ENCODE measurements at regions not wholly inside any gene's neighbourhood (a gene's known extent, or its start where the extent isn't known, plus 50 kb on each side); places are given as distances from the start of the nearest gene placed in this dataset.

GRCh38 chr2:355773-356172 lies 67.9 kb upstream of the ALKAL2 start:
- 47% methylated on average over 12 of the region's 12 CpGs for WGBS (ENCODE audit: insufficient coverage, insufficient replicate concordance, low lambda C conversion rate, missing lambda C conversion rate)
- no peaks in the 10 kb centered on the region for H4K20me1 ChIP-seq (ENCODE audit: control insufficient read depth, insufficient read depth)
- ChIA-PET RAD21 (ENCODE audit: unreplicated experiment) (no interaction called here), SMC1A (ENCODE audit: uncharacterized antibody, unreplicated experiment) (no interaction called here), POLR2A (no interaction called here), CTCF (no interaction called here)
- H2AFZ ChIP-seq (ENCODE audit: control insufficient read depth, low read depth, low read length), result no peak overlapping the region
- no peaks in the 10 kb centered on the region for H3K4me1 ChIP-seq (ENCODE audit: control insufficient read depth, insufficient read depth, low read length)
- H3K9me3 ChIP-seq (replicated peaks; ENCODE audit: control insufficient read depth, insufficient read depth, low read length), result no peaks in the 10 kb centered on the region
- no peak overlapping the region for H3K4me3 ChIP-seq
- ATAC-seq (no peak), FAIRE-seq (no peak), DNase-seq (ENCODE audit: low read depth, low spot score) (no peak)
- no peaks in the 10 kb centered on the region for H3K36me3 ChIP-seq (ENCODE audit: control insufficient read depth in 2 of 2, insufficient read depth in 2 of 2, low read length in 1 of 2)
- in situ Hi-C loops (cut with MboI), result no loop called here
- H3K27ac ChIP-seq (ENCODE audit: control insufficient read depth, insufficient read depth), result no peak overlapping the region
- H3K4me2 ChIP-seq (ENCODE audit: control insufficient read depth, insufficient read depth), result no peak overlapping the region
- H3K79me2 ChIP-seq (ENCODE audit: control insufficient read depth, insufficient read depth, low read length), result no peaks in the 10 kb centered on the region
- no peak overlapping the region for H3K9ac ChIP-seq (ENCODE audit: control insufficient read depth, insufficient read depth, low read length)
- no peaks in the 10 kb centered on the region for H3K27me3 ChIP-seq (replicated peaks in 1 of 2; ENCODE audit: control insufficient read depth in 2 of 2, insufficient read depth in 2 of 2, low read length in 1 of 2)
- intact Hi-C loops (cut with micrococcal nuclease; ENCODE audit: unreplicated experiment), result no loop called here
- no TSS peak for BruUV-seq (replicated peaks)
- TF ChIP-seq SREBF2 (IDR thresholded peaks at IDR 0.05; ENCODE audit: low read length) (no peak), RCOR1 (conservative IDR thresholded peaks at IDR 0.05; ENCODE audit: low read depth, low read length) (no peak), ZNF24 (IDR thresholded peaks at IDR 0.05) (no peak), LARP7 (IDR thresholded peaks at IDR 0.05) (no peak), TARDBP (IDR thresholded peaks at IDR 0.05; ENCODE audit: borderline replicate concordance) (no peak), ZBTB4 (CRISPR knock-in tag; IDR thresholded peaks at IDR 0.05) (no peak), CREB1 (IDR thresholded peaks at IDR 0.05; ENCODE audit: low read depth) (no peak), NFYB (IDR thresholded peaks at IDR 0.05; ENCODE audit: insufficient read depth, low read depth, low read length) (no peak), ZNF687 (IDR thresholded peaks at IDR 0.05) (no peak)
- TF ChIP-seq, protein P1, sequence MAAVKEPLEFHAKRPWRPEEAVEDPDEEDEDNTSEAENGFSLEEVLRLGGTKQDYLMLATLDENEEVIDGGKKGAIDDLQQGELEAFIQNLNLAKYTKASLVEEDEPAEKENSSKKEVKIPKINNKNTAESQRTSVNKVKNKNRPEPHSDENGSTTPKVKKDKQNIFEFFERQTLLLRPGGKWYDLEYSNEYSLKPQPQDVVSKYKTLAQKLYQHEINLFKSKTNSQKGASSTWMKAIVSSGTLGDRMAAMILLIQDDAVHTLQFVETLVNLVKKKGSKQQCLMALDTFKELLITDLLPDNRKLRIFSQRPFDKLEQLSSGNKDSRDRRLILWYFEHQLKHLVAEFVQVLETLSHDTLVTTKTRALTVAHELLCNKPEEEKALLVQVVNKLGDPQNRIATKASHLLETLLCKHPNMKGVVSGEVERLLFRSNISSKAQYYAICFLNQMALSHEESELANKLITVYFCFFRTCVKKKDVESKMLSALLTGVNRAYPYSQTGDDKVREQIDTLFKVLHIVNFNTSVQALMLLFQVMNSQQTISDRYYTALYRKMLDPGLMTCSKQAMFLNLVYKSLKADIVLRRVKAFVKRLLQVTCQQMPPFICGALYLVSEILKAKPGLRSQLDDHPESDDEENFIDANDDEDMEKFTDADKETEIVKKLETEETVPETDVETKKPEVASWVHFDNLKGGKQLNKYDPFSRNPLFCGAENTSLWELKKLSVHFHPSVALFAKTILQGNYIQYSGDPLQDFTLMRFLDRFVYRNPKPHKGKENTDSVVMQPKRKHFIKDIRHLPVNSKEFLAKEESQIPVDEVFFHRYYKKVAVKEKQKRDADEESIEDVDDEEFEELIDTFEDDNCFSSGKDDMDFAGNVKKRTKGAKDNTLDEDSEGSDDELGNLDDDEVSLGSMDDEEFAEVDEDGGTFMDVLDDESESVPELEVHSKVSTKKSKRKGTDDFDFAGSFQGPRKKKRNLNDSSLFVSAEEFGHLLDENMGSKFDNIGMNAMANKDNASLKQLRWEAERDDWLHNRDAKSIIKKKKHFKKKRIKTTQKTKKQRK (IDR thresholded peaks at IDR 0.05; ENCODE audit: low read depth, low read length), result no peak

Data from GM12878 (cell line).